ENCODE measurements at regions not wholly inside any gene's neighbourhood (a gene's known extent, or its start where the extent isn't known, plus 50 kb on each side); places are given as distances from the start of the nearest gene placed in this dataset.

DNA sequence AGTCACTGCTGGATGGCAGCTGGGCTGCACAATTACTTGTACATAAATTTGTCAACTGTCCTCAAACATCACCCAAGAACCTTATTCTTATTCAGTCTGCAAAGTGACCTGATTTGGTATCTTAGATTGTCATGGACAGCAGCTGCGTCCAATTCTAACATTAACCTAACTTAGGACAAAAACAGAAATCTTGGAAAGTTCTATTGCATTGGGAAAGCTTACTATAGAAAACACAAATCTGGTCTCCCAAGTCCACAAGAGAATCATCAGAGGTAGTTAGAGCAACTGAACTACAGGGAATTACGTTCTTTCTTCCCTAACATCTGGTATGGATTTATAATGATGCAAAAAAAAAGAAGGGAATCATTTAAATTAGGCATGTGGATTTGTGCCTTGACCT, 283.9 kb downstream of the NR2F1-AS1 start:
- TF ChIP-seq, protein P1, sequence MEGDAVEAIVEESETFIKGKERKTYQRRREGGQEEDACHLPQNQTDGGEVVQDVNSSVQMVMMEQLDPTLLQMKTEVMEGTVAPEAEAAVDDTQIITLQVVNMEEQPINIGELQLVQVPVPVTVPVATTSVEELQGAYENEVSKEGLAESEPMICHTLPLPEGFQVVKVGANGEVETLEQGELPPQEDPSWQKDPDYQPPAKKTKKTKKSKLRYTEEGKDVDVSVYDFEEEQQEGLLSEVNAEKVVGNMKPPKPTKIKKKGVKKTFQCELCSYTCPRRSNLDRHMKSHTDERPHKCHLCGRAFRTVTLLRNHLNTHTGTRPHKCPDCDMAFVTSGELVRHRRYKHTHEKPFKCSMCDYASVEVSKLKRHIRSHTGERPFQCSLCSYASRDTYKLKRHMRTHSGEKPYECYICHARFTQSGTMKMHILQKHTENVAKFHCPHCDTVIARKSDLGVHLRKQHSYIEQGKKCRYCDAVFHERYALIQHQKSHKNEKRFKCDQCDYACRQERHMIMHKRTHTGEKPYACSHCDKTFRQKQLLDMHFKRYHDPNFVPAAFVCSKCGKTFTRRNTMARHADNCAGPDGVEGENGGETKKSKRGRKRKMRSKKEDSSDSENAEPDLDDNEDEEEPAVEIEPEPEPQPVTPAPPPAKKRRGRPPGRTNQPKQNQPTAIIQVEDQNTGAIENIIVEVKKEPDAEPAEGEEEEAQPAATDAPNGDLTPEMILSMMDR (IDR thresholded peaks at IDR 0.05; ENCODE audit: low read depth, low read length) = no peak
- TF ChIP-seq POLR2A (IDR thresholded peaks at IDR 0.05; ENCODE audit: extremely low read depth, insufficient read length) (no peak), MYC (IDR thresholded peaks at IDR 0.05; ENCODE audit: low read depth, low read length) (no peak), MAX (IDR thresholded peaks at IDR 0.05; ENCODE audit: low read depth, low read length) (no peak)

Measured in NB4 (cell line).